HCT116 (cell line): ENCODE measurements at regions not wholly inside any gene's neighbourhood (a gene's known extent, or its start where the extent isn't known, plus 50 kb on each side); places are given as distances from the start of the nearest gene placed in this dataset.

Experiments used
- ATAC-seq: fragments of 200-7000 bp; cut with Tn5 transposase; 2 replicates; pipeline ENCODE4 v1.9.1; 2020; ENCODE audit warnings: mild to moderate bottlenecking, moderate library complexity
- BruUV-seq: library from RNA; stranded (reverse); fragments of 400-500 nt; replicated peaks from 2 replicates; lab custom pipeline; 2021; lab: Mats Ljungman, UMichigan
- CTCF ChIA-PET: fragments of 300-600 bp; sonication (Branson Sonifier 250); formaldehyde crosslinking; loops from one replicate; lab custom pipeline; 2021; ENCODE audit warnings: antibody characterized with exemption; lab: Charles Lee
- POLR2A ChIA-PET: fragments of 300-600, 350-600 bp; sonication (Branson Sonifier 250); formaldehyde crosslinking; loops from one replicate; lab custom pipeline; 2021; ENCODE audit warnings: antibody characterized with exemption; lab: Charles Lee
- RAD21 ChIA-PET, 2 experiments: fragments of 300-600 bp; sonication (Branson Sonifier 250); formaldehyde crosslinking; loops; one replicate each; lab custom pipeline; 2023; ENCODE audit warnings: low total read pairs in 2 of 2; ENCODE audit not compliant: uncharacterized antibody in 2 of 2, unreplicated experiment in 2 of 2, low non-redundant PET in 1 of 2; lab: Charles Lee
- DNase-seq: peaks from one replicate; pipeline ENCODE4 v3.0.0-alpha.2; 2010; ENCODE audit warnings: low read depth, low spot score
- H2AFZ ChIP-seq: fragments of 200-600 bp; shearing (Covaris generic), sonication (generic); 2 replicates; pipeline ENCODE4 v1.6.1; 2017; ENCODE audit warnings: low read depth, mixed run types, mixed read lengths, antibody characterized with exemption, low read length; ENCODE audit not compliant: poor library complexity, severe bottlenecking
- H3K27ac ChIP-seq: 2 replicates; pipeline ENCODE4 v1.5.1; 2012; ENCODE audit warnings: low read depth, low read length
- H3K27me3 ChIP-seq: fragments of 200-600 bp; sonication (generic); 2 replicates; pipeline ENCODE4 v1.6.1; 2016; ENCODE audit warnings: mixed run types, low read length, mixed read lengths; ENCODE audit not compliant: insufficient read depth
- H3K36me3 ChIP-seq, 2 experiments: fragments of 200-500 bp in 1 of 2; fragments of 200-600 bp in 1 of 2; sonication (Bioruptor generic) in 1 of 2; sonication (generic) in 1 of 2; 2 replicates each; pipeline versions ENCODE4 v1.5.1 to v1.6.1; 2014 to 2016; ENCODE audit warnings: low read length in 2 of 2, inconsistent platforms in 1 of 2, mixed read lengths in 1 of 2, mixed run types in 1 of 2; ENCODE audit not compliant: insufficient read depth in 2 of 2, control insufficient read depth in 1 of 2
- H3K4me1 ChIP-seq, 2 experiments: fragments of 200-600 bp in 1 of 2; sonication (generic) in 1 of 2; 2 replicates each; pipeline versions ENCODE4 v1.5.1 to v1.6.1; 2012 to 2017; ENCODE audit warnings: low read length in 2 of 2, inconsistent platforms in 1 of 2, mild to moderate bottlenecking in 1 of 2, mixed read lengths in 1 of 2, mixed run types in 1 of 2, moderate library complexity in 1 of 2; ENCODE audit not compliant: insufficient read depth in 2 of 2, control insufficient read depth in 1 of 2
- H3K4me2 ChIP-seq: fragments of 200-600 bp; sonication (generic); 2 replicates; pipeline ENCODE4 v1.6.1; 2017; ENCODE audit warnings: mixed run types, low read length, mixed read lengths
- H3K4me3 ChIP-seq, 2 experiments: fragments of 200-600 bp in 1 of 2; sonication (generic) in 1 of 2; replicated peaks in 1 of 2; 2 replicates each; pipeline ENCODE4 v1.5.1; 2011 to 2016; ENCODE audit warnings: low read length in 2 of 2, control low read depth in 1 of 2, low read depth in 1 of 2, mild to moderate bottlenecking in 1 of 2, mixed read lengths in 1 of 2, mixed run types in 1 of 2
- H3K79me2 ChIP-seq: fragments of 200-600 bp; sonication (generic); 2 replicates; pipeline ENCODE4 v1.6.1; 2017; ENCODE audit warnings: mild to moderate bottlenecking, mixed run types, low read length, moderate library complexity, mixed read lengths; ENCODE audit not compliant: insufficient read depth
- H3K9ac ChIP-seq: fragments of 200-600 bp; sonication (generic); 2 replicates; pipeline ENCODE4 v1.6.1; 2016; ENCODE audit warnings: low read length, mixed read lengths
- H3K9me2 ChIP-seq: fragments of 200-600 bp; sonication (generic), shearing (Covaris generic); 2 replicates; pipeline ENCODE4 v1.6.1; 2017; ENCODE audit warnings: mixed run types, mild to moderate bottlenecking, moderate library complexity; ENCODE audit not compliant: insufficient read depth
- H3K9me3 ChIP-seq, 2 experiments: fragments of 200-500 bp in 1 of 2; fragments of 200-600 bp in 1 of 2; sonication (Bioruptor generic) in 1 of 2; sonication (generic) in 1 of 2; 2 replicates each; pipeline ENCODE4 v1.6.1; 2014 to 2017; ENCODE audit warnings: low read length in 2 of 2, mixed read lengths in 2 of 2, inconsistent platforms in 1 of 2, low read depth in 1 of 2, mild to moderate bottlenecking in 1 of 2, mixed run types in 1 of 2, moderate library complexity in 1 of 2; ENCODE audit not compliant: control insufficient read depth in 1 of 2, insufficient read depth in 1 of 2
- H4K20me1 ChIP-seq: fragments of 200-600 bp; sonication (generic), shearing (Covaris generic); 2 replicates; pipeline ENCODE4 v1.6.1; 2017; ENCODE audit warnings: mixed run types, mild to moderate bottlenecking, moderate library complexity; ENCODE audit not compliant: insufficient read depth
- CTCF ChIP-seq, 3 experiments: fragments of 200-600 bp in 1 of 3; sonication (generic) in 1 of 3; IDR thresholded peaks in 2 of 3; conservative IDR thresholded peaks in 1 of 3; 2 replicates each; pipeline ENCODE4 v1.5.1; 2012 to 2017; ENCODE audit warnings: low read depth in 2 of 3, low read length in 2 of 3, antibody characterized with exemption in 1 of 3, borderline replicate concordance in 1 of 3, control low read depth in 1 of 3, mild to moderate bottlenecking in 1 of 3, mixed read lengths in 1 of 3, mixed run types in 1 of 3, moderate library complexity in 1 of 3; ENCODE audit not compliant: insufficient read depth in 1 of 3
- ELF1 ChIP-seq: IDR thresholded peaks from 2 replicates; pipeline ENCODE4 v1.6.1; 2012; ENCODE audit warnings: low read depth, borderline replicate concordance
- EZH2 ChIP-seq: fragments of 200-600 bp; sonication (generic); IDR thresholded peaks from 2 replicates; pipeline ENCODE4 v1.6.1; 2017; ENCODE audit warnings: antibody characterized with exemption, mixed run types
- POLR2AphosphoS5 ChIP-seq: IDR thresholded peaks from 2 replicates; pipeline ENCODE4 v1.6.1; 2011; ENCODE audit warnings: mild to moderate bottlenecking, low read depth, low read length, moderate library complexity
- RAD21 ChIP-seq: IDR thresholded peaks from 2 replicates; pipeline ENCODE4 v1.6.1; 2012; ENCODE audit warnings: low read depth, mild to moderate bottlenecking
- REST ChIP-seq: IDR thresholded peaks from 2 replicates; pipeline ENCODE4 v1.6.1; 2012; ENCODE audit warnings: low read depth
- SIN3A ChIP-seq: IDR thresholded peaks from 2 replicates; pipeline ENCODE4 v1.6.1; 2012; ENCODE audit warnings: low read depth
- SP1 ChIP-seq: IDR thresholded peaks from 2 replicates; pipeline ENCODE4 v1.6.1; 2012; ENCODE audit warnings: low read depth
- SRF ChIP-seq: IDR thresholded peaks from 2 replicates; pipeline ENCODE4 v1.6.1; 2012; ENCODE audit warnings: low read depth
- TCF7L2 ChIP-seq: IDR thresholded peaks from 2 replicates; pipeline ENCODE4 v1.7.0; 2011; ENCODE audit warnings: borderline replicate concordance, inconsistent platforms; ENCODE audit not compliant: insufficient read depth, insufficient read length; ENCODE audit errors: extremely low read depth
- YY1 ChIP-seq: IDR thresholded peaks from 2 replicates; pipeline ENCODE4 v1.6.1; 2011; ENCODE audit warnings: low read length, low read depth, moderate library complexity, mild to moderate bottlenecking; ENCODE audit not compliant: insufficient replicate concordance; ENCODE audit errors: extremely low read depth
- ZBTB33 ChIP-seq: IDR thresholded peaks from 2 replicates; pipeline ENCODE4 v1.6.1; 2011; ENCODE audit warnings: mild to moderate bottlenecking, low read length, moderate library complexity; ENCODE audit not compliant: insufficient replicate concordance; ENCODE audit errors: extremely low read depth
- ZFX ChIP-seq: fragments of 450-650 bp; IDR thresholded peaks from 2 replicates; pipeline ENCODE4 v1.6.1; 2017
- ZNF274 ChIP-seq: fragments of 200-500 bp; sonication (Bioruptor generic); IDR thresholded peaks from 2 replicates; pipeline ENCODE4 v1.6.1; 2014; ENCODE audit warnings: mild to moderate bottlenecking, low read depth, low read length, inconsistent platforms
- intact Hi-C: fragments of 100-400 bp; cut with micrococcal nuclease; formaldehyde crosslinking; loops from 2 replicates; pipeline ENCODE4 v1.10.0; 2022

GRCh38 chr6:117079951-117080350 is 185.4 kb upstream of the VGLL2 start:
- no peak overlapping the region for H3K4me2 ChIP-seq
- no peaks in the 10 kb centered on the region for H3K4me1 ChIP-seq
- ChIA-PET RAD21 (no interaction called here), POLR2A (no interaction called here), CTCF (no interaction called here)
- no peaks in the 10 kb centered on the region for H4K20me1 ChIP-seq
- H3K9me2 ChIP-seq: no peaks in the 10 kb centered on the region
- no peak for ATAC-seq
- H3K36me3 ChIP-seq: no peaks in the 10 kb centered on the region
- H3K4me3 ChIP-seq: no peak overlapping the region
- no peaks in the 10 kb centered on the region for H3K9me3 ChIP-seq
- BruUV-seq: no TSS peak
- no peak overlapping the region for H3K9ac ChIP-seq
- H2AFZ ChIP-seq: no peak overlapping the region
- intact Hi-C loops: loop anchor here (5.0 kb wide), 1 partner anchor 568 kb away; the partner anchor contains the start of gene CALHM5
- H3K79me2 ChIP-seq: no peaks in the 10 kb centered on the region
- DNase-seq: no peak
- H3K27me3 ChIP-seq: no peaks in the 10 kb centered on the region
- no peak overlapping the region for H3K27ac ChIP-seq
- TF ChIP-seq ZBTB33 (no peak), YY1 (no peak), ZNF274 (no peak), RAD21 (no peak), SP1 (no peak), EZH2 (no peak), TCF7L2 (no peak), ELF1 (no peak), CTCF (IDR thresholded peaks at IDR 0.05 in 2 of 3, conservative IDR thresholded peaks at IDR 0.05 in 1 of 3; ENCODE audit: borderline replicate concordance in 1 of 3, insufficient read depth in 1 of 3, low read depth in 2 of 3, low read length in 2 of 3) (no peak), SIN3A (no peak), POLR2AphosphoS5 (no peak), SRF (no peak), REST (no peak), ZFX (no peak)
